22Rv1 (cell line): ENCODE measurements at regions not wholly inside any gene's neighbourhood (a gene's known extent, or its start where the extent isn't known, plus 50 kb on each side); places are given as distances from the start of the nearest gene placed in this dataset.

ENCODE experiments used
- CTCF ChIP-seq: fragments of 450-650 bp; IDR thresholded peaks from 2 replicates; pipeline ENCODE4 v1.5.1; 2017; ENCODE audit warnings: mild to moderate bottlenecking
- ZFX ChIP-seq: fragments of 450-650 bp; IDR thresholded peaks from 2 replicates; pipeline ENCODE4 v1.6.1; 2017; ENCODE audit warnings: antibody characterized with exemption, borderline replicate concordance

GRCh38 chr15:96462768-96463750 is 132.6 kb downstream of the NR2F2 start:
- TF ChIP-seq CTCF (no peak), ZFX (no peak)
